Uterus (tissue), 2 donors: ENCODE measurements at regions not wholly inside any gene's neighbourhood (a gene's known extent, or its start where the extent isn't known, plus 50 kb on each side); places are given as distances from the start of the nearest gene placed in this dataset.

Source experiments
- POLR2A ChIP-seq, 2 donors: fragments of 450-650 bp; IDR thresholded peaks; one replicate each; pipeline ENCODE4 v1.6.1; 2016; ENCODE audit warnings: antibody characterized with exemption in 2 of 2, mild to moderate bottlenecking in 1 of 2, moderate library complexity in 1 of 2
- TF ChIP-seq, protein P1 (sequence below), 4 experiments: fragments of 200-600 bp in 2 of 4; fragments of 450-650 bp in 2 of 4; sonication (generic) in 2 of 4; IDR thresholded peaks; one replicate each; pipeline ENCODE4 v1.5.1; 2016 to 2019; ENCODE audit warnings: antibody characterized with exemption in 4 of 4, mild to moderate bottlenecking in 2 of 4, moderate library complexity in 1 of 4

DNA sequence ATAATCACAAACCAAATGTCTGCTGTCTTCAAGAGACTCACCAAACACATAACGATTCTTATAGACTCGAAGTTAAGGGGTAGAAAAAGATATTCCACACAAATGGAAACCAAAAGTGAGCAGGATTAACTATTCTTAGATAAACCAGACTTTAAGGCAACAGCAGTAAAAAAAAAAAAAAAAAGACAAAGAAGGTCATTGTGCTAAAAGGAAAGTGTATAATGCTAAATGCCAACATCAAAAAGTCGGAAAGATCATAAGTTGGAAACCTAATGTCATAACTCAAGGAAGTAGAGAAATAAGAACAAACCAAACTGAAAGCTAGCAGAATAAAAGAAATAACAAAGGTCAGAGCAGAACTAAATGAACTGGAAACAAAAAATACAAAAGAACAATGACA is 714.6 kb downstream of the SEMA5A start:
- no peak for TF ChIP-seq POLR2A (IDR thresholded peaks at IDR 0.05)
- TF ChIP-seq, protein P1, sequence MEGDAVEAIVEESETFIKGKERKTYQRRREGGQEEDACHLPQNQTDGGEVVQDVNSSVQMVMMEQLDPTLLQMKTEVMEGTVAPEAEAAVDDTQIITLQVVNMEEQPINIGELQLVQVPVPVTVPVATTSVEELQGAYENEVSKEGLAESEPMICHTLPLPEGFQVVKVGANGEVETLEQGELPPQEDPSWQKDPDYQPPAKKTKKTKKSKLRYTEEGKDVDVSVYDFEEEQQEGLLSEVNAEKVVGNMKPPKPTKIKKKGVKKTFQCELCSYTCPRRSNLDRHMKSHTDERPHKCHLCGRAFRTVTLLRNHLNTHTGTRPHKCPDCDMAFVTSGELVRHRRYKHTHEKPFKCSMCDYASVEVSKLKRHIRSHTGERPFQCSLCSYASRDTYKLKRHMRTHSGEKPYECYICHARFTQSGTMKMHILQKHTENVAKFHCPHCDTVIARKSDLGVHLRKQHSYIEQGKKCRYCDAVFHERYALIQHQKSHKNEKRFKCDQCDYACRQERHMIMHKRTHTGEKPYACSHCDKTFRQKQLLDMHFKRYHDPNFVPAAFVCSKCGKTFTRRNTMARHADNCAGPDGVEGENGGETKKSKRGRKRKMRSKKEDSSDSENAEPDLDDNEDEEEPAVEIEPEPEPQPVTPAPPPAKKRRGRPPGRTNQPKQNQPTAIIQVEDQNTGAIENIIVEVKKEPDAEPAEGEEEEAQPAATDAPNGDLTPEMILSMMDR (IDR thresholded peaks at IDR 0.05), result no peak
